ENCODE measurements at regions not wholly inside any gene's neighbourhood (a gene's known extent, or its start where the extent isn't known, plus 50 kb on each side); places are given as distances from the start of the nearest gene placed in this dataset.
"Not testable (repeated sequence)": the region's sequence is repeated elsewhere in the genome, so short reads cannot be mapped to it uniquely, and the experiment has no call there.

DNA sequence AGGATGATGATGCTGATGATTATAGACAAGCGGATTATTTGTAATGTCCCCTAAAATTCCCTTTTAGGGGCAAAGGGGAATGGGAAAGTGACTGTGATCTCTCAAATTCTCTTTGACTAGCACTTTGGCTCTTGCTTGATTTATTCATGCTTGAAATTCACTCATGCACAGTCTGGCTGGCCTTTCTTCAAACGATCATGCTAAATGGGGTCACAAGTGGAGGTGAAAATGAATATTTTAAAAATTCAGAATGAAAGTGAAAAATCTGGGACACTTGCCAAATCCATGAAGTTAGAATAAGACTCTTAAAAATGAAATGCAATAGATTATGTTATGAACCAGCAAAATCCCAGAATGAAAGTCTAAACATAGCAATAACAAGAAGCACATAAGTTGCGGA lies 173.4 kb upstream of the RAI2 start:
- H3K4me1 ChIP-seq, result no peaks in the 10 kb centered on the region
- intact Hi-C loops (cut with DNase I; ENCODE audit: low total_unique reads), result no loop called here
- no peak overlapping the region for H3K27ac ChIP-seq
- no peak overlapping the region for H3K4me3 ChIP-seq
- no peaks in the 10 kb centered on the region for H3K27me3 ChIP-seq
- DNase-seq, result no peak
- TF ChIP-seq, protein P1, sequence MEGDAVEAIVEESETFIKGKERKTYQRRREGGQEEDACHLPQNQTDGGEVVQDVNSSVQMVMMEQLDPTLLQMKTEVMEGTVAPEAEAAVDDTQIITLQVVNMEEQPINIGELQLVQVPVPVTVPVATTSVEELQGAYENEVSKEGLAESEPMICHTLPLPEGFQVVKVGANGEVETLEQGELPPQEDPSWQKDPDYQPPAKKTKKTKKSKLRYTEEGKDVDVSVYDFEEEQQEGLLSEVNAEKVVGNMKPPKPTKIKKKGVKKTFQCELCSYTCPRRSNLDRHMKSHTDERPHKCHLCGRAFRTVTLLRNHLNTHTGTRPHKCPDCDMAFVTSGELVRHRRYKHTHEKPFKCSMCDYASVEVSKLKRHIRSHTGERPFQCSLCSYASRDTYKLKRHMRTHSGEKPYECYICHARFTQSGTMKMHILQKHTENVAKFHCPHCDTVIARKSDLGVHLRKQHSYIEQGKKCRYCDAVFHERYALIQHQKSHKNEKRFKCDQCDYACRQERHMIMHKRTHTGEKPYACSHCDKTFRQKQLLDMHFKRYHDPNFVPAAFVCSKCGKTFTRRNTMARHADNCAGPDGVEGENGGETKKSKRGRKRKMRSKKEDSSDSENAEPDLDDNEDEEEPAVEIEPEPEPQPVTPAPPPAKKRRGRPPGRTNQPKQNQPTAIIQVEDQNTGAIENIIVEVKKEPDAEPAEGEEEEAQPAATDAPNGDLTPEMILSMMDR (IDR thresholded peaks at IDR 0.05), result no peak
- TF ChIP-seq POLR2A (IDR thresholded peaks at IDR 0.05), result no peak
- no peaks in the 10 kb centered on the region for H3K9me3 ChIP-seq
- no peaks in the 10 kb centered on the region for H3K36me3 ChIP-seq

DNA sequence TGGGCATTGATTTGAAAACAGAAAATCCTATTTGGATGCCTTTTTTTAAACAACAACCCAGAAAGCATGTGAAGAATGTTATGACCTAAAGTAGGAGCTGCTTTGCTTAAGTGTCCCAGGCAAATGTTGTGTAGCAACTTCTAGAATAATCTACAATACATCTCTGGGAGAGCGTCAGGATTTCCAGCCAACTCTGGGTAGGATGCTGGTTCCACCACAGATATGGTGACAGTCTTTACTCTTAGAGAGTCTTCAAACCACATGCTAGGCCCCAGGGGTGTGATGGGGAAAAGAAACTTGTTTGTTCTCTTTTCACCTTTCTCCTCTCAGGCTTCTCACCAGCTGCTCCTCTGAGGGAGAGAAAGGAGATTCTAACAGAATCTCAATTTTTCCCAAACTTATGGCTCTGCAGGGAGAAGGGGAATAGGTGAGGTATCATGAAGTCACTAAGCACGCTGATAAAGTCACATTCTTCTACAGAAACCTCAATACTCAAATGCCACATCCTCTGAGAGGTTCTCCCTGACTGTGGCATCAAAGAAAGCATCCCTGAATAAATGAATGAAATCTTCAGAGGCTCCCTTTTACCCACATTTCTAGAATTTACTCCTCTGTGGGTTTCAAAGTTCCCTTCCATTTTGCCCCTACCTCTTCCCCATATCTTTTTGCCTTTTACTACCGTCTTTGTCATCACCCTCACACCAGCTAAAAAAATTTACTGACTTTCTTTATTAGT lies 171.6 kb upstream of the RAI2 start:
- Histone ChIP-seq H3K4me1 (no peaks in the 10 kb centered on the region), H3K36me3 (no peaks in the 10 kb centered on the region), H3K27ac (no peak overlapping the region), H3K4me3 (no peak overlapping the region), H3K27me3 (no peaks in the 10 kb centered on the region), H3K9me3 (no peaks in the 10 kb centered on the region)
- DNase-seq, result no peak
- TF ChIP-seq, protein P1 (IDR thresholded peaks at IDR 0.05), result no peak
- TF ChIP-seq POLR2A (IDR thresholded peaks at IDR 0.05), result no peak
- intact Hi-C loops (cut with DNase I; ENCODE audit: low total_unique reads), result no loop called here

DNA sequence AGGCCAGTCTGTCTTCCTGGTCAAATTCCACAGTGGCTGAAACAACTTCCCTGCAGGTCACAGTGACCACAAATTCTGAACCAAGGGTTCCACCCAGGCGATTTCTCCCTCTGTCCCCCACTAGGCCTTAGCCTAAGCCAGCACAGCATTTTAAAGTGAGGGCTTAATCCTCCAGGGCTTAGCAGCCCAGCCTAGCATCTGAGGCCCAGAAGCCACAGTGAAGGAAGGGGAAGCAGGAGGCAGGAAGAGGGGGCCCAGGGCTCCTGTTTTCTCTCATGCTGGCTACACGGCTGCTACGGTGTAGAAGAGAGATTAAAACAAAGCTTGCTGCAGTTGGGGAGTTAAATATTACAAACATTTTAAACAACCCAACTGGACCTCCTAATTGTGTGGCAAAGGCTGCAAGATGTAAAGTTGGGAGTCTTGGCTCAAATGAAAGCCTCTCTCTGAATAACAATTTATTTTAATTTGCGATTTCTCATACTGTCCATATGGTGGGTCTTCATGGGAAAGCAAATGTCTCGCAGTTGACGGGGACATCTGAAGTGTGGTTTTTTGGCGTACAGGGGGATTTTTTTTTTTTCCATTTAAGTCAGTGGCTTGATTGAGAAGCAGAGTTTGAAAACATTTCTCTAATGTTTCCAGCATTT lies 170.8 kb upstream of the RAI2 start:
- Histone ChIP-seq H3K4me1 (no peaks in the 10 kb centered on the region), H3K4me3 (no peak overlapping the region), H3K36me3 (no peaks in the 10 kb centered on the region), H3K27me3 (no peaks in the 10 kb centered on the region), H3K9me3 (no peaks in the 10 kb centered on the region), H3K27ac (no peak overlapping the region)
- DNase-seq, result no peak
- TF ChIP-seq POLR2A (IDR thresholded peaks at IDR 0.05), result no peak
- intact Hi-C loops (cut with DNase I; ENCODE audit: low total_unique reads), result no loop called here

DNA sequence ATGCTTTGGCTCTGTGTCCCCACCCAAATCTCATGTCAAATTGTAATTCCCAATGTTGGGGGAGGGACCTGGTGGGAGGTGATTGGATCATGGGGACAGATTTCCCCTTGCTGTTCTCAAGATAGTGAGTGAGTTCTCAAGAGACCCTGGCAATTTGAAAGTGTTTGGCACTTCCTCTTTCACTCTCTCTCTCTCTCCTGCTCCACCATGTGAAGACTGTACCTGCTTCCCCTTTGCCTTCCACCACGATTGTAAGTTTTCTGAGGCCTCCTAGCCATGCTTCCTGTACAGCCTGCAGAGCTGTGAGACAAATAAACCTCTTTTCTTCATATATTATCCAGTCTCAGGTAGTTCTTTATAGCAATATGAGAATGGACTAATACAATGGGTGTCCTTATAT lies 169.6 kb upstream of the RAI2 start:
- H3K27ac ChIP-seq; H3K36me3 ChIP-seq; H3K27me3 ChIP-seq; intact Hi-C loops (cut with DNase I; ENCODE audit: low total_unique reads); H3K4me1 ChIP-seq; H3K9me3 ChIP-seq; H3K4me3 ChIP-seq; DNase-seq: not testable (repeated sequence)

DNA sequence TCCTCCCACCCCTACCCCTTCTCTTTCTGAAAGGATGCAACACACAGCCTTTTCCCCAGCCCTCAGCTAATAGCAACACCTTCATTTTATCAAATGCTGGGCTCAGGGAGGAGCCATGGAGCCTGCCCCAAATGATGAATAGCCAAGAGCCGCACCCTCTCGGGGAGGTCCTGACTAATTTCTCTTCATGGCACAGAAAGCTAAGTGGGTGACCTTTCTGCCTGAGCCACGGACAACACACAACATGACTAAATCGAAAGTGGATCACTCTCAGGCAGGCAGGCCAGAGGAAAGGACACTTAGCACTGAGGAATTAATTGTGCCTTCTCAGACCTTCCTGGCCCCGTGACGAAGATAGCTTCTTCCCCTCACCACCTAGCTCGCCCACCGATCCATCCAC lies 165.1 kb upstream of the RAI2 start:
- DNase-seq, result no peak
- H3K4me3 ChIP-seq, result no peak overlapping the region
- H3K27me3 ChIP-seq, result no peaks in the 10 kb centered on the region
- no peaks in the 10 kb centered on the region for H3K9me3 ChIP-seq
- H3K4me1 ChIP-seq, result no peaks in the 10 kb centered on the region
- no peak overlapping the region for H3K27ac ChIP-seq
- no peak for TF ChIP-seq POLR2A (IDR thresholded peaks at IDR 0.05)
- H3K36me3 ChIP-seq, result no peaks in the 10 kb centered on the region
- intact Hi-C loops (cut with DNase I; ENCODE audit: low total_unique reads), result no loop called here

DNA sequence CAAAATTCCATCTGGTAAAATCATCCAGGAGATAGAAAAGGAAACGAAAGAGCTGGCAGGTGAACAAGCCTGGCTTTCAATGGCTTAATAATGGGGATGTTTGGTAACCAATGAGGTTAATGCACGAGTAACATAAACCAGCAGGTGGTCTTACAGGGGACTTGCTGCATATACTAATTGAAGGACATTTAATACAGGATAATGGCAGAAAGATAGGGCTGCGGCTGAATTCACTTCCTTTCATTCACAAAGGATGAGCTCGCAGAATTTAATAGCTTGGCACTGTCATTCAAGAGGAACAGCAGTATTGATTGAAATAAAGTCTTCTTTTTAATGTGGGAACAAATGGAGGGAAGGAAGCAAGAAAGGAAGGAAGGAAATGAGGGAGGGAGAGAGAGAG lies 156.3 kb upstream of the RAI2 start:
- no peak for DNase-seq
- Histone ChIP-seq H3K4me1 (no peaks in the 10 kb centered on the region), H3K36me3 (no peaks in the 10 kb centered on the region), H3K4me3 (no peak overlapping the region), H3K27me3 (no peaks in the 10 kb centered on the region), H3K27ac (no peak overlapping the region), H3K9me3 (no peaks in the 10 kb centered on the region)
- intact Hi-C loops (cut with DNase I; ENCODE audit: low total_unique reads), result no loop called here
- TF ChIP-seq, protein P1 (IDR thresholded peaks at IDR 0.05), result no peak
- no peak for TF ChIP-seq POLR2A (IDR thresholded peaks at IDR 0.05)

Measured in uterus (tissue), 3 donors.